SK-N-SH treated with all-trans-retinoic acid at 6 μM for 48 hours (cell line): ENCODE measurements at regions not wholly inside any gene's neighbourhood (a gene's known extent, or its start where the extent isn't known, plus 50 kb on each side); places are given as distances from the start of the nearest gene placed in this dataset.
"Not testable (repeated sequence)": the region's sequence is repeated elsewhere in the genome, so short reads cannot be mapped to it uniquely, and the experiment has no call there.

Source experiments
- CSDC2 ChIP-seq: fragments of 250-450 bp; sonication (Bioruptor Pico); IDR thresholded peaks from 2 replicates; pipeline ENCODE4 v1.5.0; 2020; ENCODE audit warnings: mild to moderate bottlenecking, moderate library complexity
- ESRRG ChIP-seq: fragments of 250-450 bp; sonication (Bioruptor Pico); IDR thresholded peaks from 2 replicates; pipeline ENCODE4 v1.6.1; 2021; ENCODE audit warnings: mild to moderate bottlenecking
- GLIS3 ChIP-seq: fragments of 250-450 bp; sonication (Bioruptor Pico); IDR thresholded peaks from 2 replicates; pipeline ENCODE4 v1.5.0; 2020; ENCODE audit warnings: mild to moderate bottlenecking, moderate library complexity
- ISL1 ChIP-seq: fragments of 250-450 bp; sonication (Bioruptor Pico); IDR thresholded peaks from 2 replicates; pipeline ENCODE4 v2.1.2; 2022; ENCODE audit warnings: mild to moderate bottlenecking, moderate library complexity
- PPARA ChIP-seq: fragments of 250-450 bp; sonication (Bioruptor Pico); IDR thresholded peaks from 2 replicates; pipeline ENCODE4 v1.5.0; 2020; ENCODE audit warnings: mild to moderate bottlenecking, borderline replicate concordance
- RARB ChIP-seq: fragments of 250-450 bp; sonication (Bioruptor Pico); IDR thresholded peaks from 2 replicates; pipeline ENCODE4 v1.8.0; 2021; ENCODE audit warnings: mild to moderate bottlenecking, moderate library complexity
- SNAI2 ChIP-seq: fragments of 250-450 bp; sonication (Bioruptor Pico); IDR thresholded peaks from 2 replicates; pipeline ENCODE4 v1.5.0; 2020; ENCODE audit warnings: mild to moderate bottlenecking, moderate library complexity
- TCF4 ChIP-seq: fragments of 250-450 bp; sonication (Bioruptor Pico); IDR thresholded peaks from 2 replicates; pipeline ENCODE4 v1.8.0; 2021; ENCODE audit warnings: mild to moderate bottlenecking, moderate library complexity, borderline replicate concordance
- TOX ChIP-seq: fragments of 250-450 bp; sonication (Bioruptor Pico); IDR thresholded peaks from 2 replicates; pipeline ENCODE4 v1.8.0; 2021; ENCODE audit warnings: mild to moderate bottlenecking, moderate library complexity, borderline replicate concordance
- ZFP30 ChIP-seq: fragments of 450-650 bp; formaldehyde crosslinking; IDR thresholded peaks from 2 replicates; pipeline ENCODE4 v1.5.0; 2022; ENCODE audit warnings: mild to moderate bottlenecking, moderate library complexity
- TF ChIP-seq, protein P1 (sequence below): fragments of 250-450 bp; sonication (Bioruptor Pico); IDR thresholded peaks from 2 replicates; pipeline ENCODE4 v1.8.0; 2020; ENCODE audit warnings: mild to moderate bottlenecking, moderate library complexity, borderline replicate concordance
- TF ChIP-seq, protein P2 (sequence below): fragments of 250-450 bp; sonication (Bioruptor Pico); IDR thresholded peaks from 2 replicates; pipeline ENCODE4 v1.5.1; 2020; ENCODE audit warnings: low read depth, mild to moderate bottlenecking, moderate library complexity
- TF ChIP-seq, protein P3 (sequence below): fragments of 250-450 bp; sonication (Bioruptor Pico); IDR thresholded peaks from 2 replicates; pipeline ENCODE4 v1.5.0; 2020; ENCODE audit warnings: mild to moderate bottlenecking, moderate library complexity
- TF ChIP-seq, protein P4 (sequence below): fragments of 250-450 bp; sonication (Bioruptor Pico); IDR thresholded peaks from 2 replicates; pipeline ENCODE4 v1.5.1; 2021; ENCODE audit warnings: mild to moderate bottlenecking, moderate library complexity

DNA sequence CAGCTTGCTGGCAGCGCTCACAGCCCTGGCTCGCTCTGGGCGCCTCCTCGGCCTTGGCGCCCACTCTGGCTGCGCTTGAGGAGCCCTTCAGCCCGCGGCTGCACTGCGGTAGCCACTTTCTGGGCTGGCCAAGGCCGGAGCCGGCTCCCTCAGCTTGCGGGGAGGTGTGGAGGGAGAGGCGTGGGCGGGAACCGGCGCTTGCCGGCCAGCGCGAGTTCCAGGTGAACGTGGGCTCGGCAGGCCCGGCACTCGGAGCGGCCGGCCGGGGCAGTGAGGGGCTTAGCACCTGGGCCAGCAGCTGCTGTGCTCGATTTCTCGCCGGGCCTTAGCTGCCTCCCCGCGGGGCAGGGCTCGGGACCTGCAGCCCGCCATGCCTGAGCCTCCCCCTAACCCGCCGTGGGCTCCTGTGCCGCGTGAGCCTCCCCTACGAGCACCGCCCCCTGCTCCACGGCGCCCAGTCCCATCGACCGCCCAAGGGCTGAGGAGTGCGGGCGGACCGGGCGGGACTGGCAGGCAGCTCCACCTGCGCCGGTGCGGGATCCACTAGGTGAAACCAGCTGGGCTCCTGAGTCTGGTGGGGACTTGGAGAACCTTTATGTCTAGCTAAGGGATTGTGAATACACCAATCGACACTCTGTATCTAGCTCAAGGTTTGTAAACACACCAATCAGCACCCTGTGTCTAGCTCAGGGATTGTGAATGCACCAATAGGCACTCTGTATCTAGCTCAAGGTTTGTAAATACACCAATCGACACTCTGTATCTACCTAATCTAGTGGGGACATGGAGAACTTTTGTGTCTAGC lies 1090.1 kb upstream of the TMPRSS15 start:
- TF ChIP-seq GLIS3 (CRISPR knock-in tag); ISL1 (CRISPR knock-in tag); ZFP30; RARB (CRISPR knock-in tag); SNAI2 (CRISPR knock-in tag); TOX (CRISPR knock-in tag); TCF4 (CRISPR knock-in tag); PPARA (CRISPR knock-in tag); ESRRG; CSDC2: not testable (repeated sequence)
- TF ChIP-seq, protein P1, sequence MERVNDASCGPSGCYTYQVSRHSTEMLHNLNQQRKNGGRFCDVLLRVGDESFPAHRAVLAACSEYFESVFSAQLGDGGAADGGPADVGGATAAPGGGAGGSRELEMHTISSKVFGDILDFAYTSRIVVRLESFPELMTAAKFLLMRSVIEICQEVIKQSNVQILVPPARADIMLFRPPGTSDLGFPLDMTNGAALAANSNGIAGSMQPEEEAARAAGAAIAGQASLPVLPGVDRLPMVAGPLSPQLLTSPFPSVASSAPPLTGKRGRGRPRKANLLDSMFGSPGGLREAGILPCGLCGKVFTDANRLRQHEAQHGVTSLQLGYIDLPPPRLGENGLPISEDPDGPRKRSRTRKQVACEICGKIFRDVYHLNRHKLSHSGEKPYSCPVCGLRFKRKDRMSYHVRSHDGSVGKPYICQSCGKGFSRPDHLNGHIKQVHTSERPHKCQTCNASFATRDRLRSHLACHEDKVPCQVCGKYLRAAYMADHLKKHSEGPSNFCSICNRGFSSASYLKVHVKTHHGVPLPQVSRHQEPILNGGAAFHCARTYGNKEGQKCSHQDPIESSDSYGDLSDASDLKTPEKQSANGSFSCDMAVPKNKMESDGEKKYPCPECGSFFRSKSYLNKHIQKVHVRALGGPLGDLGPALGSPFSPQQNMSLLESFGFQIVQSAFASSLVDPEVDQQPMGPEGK = not testable (repeated sequence)
- TF ChIP-seq, protein P2, sequence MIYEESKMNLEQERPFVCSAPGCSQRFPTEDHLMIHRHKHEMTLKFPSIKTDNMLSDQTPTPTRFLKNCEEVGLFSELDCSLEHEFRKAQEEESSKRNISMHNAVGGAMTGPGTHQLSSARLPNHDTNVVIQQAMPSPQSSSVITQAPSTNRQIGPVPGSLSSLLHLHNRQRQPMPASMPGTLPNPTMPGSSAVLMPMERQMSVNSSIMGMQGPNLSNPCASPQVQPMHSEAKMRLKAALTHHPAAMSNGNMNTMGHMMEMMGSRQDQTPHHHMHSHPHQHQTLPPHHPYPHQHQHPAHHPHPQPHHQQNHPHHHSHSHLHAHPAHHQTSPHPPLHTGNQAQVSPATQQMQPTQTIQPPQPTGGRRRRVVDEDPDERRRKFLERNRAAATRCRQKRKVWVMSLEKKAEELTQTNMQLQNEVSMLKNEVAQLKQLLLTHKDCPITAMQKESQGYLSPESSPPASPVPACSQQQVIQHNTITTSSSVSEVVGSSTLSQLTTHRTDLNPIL (CRISPR knock-in tag) = not testable (repeated sequence)
- TF ChIP-seq, protein P3, sequence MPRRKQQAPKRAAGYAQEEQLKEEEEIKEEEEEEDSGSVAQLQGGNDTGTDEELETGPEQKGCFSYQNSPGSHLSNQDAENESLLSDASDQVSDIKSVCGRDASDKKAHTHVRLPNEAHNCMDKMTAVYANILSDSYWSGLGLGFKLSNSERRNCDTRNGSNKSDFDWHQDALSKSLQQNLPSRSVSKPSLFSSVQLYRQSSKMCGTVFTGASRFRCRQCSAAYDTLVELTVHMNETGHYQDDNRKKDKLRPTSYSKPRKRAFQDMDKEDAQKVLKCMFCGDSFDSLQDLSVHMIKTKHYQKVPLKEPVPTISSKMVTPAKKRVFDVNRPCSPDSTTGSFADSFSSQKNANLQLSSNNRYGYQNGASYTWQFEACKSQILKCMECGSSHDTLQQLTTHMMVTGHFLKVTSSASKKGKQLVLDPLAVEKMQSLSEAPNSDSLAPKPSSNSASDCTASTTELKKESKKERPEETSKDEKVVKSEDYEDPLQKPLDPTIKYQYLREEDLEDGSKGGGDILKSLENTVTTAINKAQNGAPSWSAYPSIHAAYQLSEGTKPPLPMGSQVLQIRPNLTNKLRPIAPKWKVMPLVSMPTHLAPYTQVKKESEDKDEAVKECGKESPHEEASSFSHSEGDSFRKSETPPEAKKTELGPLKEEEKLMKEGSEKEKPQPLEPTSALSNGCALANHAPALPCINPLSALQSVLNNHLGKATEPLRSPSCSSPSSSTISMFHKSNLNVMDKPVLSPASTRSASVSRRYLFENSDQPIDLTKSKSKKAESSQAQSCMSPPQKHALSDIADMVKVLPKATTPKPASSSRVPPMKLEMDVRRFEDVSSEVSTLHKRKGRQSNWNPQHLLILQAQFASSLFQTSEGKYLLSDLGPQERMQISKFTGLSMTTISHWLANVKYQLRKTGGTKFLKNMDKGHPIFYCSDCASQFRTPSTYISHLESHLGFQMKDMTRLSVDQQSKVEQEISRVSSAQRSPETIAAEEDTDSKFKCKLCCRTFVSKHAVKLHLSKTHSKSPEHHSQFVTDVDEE (CRISPR knock-in tag) = not testable (repeated sequence)
- TF ChIP-seq, protein P4, sequence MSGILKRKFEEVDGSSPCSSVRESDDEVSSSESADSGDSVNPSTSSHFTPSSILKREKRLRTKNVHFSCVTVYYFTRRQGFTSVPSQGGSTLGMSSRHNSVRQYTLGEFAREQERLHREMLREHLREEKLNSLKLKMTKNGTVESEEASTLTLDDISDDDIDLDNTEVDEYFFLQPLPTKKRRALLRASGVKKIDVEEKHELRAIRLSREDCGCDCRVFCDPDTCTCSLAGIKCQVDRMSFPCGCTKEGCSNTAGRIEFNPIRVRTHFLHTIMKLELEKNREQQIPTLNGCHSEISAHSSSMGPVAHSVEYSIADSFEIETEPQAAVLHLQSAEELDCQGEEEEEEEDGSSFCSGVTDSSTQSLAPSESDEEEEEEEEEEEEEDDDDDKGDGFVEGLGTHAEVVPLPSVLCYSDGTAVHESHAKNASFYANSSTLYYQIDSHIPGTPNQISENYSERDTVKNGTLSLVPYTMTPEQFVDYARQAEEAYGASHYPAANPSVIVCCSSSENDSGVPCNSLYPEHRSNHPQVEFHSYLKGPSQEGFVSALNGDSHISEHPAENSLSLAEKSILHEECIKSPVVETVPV (CRISPR knock-in tag) = not testable (repeated sequence)
